ENCODE measurements at regions not wholly inside any gene's neighbourhood (a gene's known extent, or its start where the extent isn't known, plus 50 kb on each side); places are given as distances from the start of the nearest gene placed in this dataset.

DNA sequence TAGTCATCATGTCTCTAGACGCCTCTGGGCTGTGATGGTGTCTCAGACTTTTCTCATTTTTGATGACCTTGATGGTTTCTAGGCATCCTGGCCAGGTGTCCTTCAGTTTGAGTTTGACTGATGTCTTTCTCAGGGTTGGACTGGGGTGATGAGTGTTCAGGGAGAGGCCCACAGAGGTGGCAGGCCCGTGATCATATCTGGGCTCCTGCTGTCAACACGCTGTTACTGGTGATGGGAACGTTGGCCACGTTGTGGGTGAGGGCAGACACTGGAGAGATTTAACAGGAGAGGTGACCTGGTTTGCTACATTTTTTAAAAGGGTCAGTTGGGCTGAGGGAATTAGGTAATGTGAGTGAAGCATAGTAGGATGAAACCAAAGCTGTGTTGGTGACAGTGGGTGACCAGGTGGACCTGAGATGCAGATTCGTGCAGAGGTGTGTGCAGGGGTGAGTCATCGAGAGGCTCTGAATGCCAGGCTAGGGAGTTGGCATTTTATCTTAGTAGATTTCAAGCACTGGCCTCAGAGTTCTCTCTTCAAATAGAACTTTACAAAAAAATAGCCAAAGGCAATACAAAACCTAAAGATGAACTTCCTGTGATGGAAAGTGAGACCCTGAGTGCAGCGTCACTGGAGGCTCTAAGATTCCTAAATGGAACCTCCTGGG is 174.1 kb downstream of the CDH26 start:
- no peak for DNase-seq

DNA sequence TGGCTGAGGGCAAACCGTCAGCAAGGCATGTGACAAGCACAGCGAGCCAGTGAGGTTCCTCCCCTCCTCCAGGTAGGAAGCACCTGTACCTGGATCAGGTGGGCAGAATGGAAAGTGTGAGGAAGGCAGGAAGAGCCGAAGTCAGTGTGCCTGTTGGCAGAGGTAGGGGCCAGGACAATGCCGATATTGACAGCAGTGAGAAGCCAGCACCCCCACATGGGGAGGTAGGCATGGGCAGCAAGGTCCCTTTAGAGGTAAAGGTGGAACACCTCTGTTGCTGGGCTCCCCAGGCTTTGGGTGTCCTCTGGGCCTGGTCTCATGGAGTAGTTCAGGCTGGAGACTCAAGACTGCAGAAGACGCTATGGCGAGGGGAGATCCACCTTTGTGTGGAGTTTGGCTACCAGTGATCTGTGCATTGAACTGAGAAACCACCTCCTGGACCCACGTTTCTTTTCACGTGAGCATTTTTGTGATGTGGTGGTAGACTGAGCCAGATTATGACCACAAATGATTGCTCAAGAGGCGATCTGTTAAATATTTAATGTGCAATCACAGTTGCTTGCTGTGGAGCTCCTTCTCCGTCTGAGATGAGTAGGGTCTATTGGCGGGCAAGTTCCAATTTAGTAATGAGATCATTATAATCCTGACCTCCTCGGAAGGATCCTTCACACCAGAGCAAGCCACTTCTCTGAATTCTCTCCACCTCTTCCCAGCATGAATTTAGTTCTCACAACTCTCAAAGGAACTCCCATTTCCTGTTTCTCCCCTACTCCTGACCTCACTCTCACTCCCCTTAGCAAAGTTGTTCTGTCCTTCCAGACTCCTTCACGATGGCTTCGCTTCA is 174.8 kb downstream of the CDH26 start:
- DNase-seq = peak; percentile 8 to 12

- no peak for DNase-seq
Measured at GRCh38 chr20:60135276-60135675, 177.1 kb downstream of the CDH26 start.

GRCh38 chr20:60136645-60137401 is 178.6 kb downstream of the CDH26 start:
- DNase-seq = peak; percentile 33 to 50

- peak; percentile 65 to 67 for DNase-seq
Measured at GRCh38 chr20:60137657-60138245, 179.5 kb downstream of the CDH26 start.

DNA sequence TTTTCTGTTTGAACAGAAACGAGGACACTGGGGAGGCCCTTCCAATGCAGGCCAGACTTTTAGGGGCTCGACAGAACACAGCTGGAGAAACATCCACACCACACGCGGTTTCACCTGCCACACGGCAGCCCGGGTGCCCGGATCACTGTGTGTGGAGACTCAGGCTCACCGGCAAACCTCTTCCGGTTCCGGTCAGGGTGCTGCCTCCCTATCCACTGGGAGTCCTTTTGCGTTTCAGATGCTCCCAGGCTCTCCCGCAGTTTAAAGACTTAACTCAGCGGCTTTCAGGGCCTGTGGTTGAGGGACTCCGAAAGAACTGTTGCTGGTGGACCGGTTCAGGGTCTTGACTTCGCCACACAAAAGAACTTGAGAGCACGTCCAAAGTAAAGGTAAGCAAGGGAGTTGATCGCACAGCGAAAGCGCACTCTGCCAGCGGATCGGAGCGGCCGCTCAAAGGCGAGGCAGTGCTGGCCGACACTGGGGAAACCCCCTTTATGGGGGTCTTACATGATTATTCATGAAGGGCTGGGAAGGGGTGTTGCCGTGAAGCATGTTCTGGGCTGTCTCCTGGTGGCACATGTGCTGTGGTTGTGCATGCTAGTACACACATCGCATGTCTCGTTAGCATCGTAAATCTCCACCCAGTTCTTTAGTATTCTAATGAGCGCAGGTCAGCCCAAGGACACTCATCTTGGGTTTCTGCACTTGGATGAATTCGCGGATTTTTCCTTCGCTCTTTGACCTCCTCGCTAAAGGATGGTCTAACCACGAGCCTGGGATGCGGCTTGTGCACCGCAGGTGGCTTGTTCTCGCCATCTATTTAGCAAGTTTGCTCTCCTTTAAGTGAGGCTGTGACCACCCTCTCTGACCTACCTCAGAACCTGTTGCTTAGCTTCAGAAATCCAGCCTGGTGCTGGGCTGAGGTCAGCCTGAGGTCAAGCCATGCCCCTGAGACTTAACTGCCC is 180.3 kb downstream of the CDH26 start:
- peak; percentile 6 to 20 for DNase-seq

DNA sequence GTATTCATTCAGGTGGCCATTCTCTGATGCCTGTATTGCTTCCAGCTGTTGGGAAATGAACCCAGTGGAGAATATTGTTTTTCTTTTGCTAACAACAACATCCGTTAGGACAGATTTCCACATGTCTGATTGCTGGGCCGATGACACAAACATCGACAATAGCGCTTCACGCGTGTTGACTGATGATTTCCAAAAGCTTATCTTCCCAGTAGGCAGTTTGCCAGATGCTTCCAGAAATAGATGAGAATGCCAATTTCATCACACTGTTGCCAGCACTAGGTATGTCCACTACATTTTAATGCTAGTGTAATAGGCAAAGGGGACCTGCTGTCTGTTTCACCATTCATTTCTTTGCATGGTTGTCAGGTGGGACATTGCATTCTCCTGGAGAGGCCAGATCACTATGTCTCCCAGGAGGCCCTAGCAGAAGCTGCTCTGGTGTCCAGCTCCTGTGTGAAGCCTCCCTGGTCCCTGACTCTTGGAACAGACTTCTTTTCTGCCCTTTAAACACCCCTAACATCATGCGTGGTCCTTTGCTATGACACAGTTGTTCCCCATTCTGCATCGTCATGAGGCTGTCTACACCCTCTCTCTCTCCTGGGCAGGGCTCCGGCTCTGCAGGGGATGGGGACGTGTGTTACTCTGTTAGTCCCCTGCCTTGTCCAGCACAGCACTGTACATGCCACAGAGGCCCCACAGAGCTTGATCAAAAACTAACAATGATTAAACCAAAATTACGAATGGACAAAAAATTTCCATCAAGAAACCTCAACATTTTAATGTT is 181.6 kb downstream of the CDH26 start:
- no peak for DNase-seq

DNA sequence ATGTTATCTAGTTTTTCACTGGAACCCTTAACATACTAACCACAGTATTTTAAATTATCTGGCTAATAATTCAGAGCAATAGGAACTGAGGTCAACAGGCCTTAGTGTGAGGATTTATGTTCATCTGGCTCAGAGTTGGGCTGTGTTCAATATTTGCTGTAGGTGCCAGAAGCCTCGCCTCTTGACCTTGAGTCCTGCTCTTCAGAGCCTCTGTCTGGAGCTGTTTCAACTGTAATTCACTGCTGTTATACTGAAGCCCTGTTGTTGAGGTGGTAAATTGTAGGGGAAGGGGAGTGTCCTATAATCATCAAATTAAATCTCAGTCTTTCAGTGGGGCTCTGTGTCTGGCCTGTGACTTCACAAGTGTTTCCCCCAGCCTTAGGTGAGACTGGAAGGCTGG is 184.4 kb downstream of the CDH26 start:
- no peak for DNase-seq

DNA sequence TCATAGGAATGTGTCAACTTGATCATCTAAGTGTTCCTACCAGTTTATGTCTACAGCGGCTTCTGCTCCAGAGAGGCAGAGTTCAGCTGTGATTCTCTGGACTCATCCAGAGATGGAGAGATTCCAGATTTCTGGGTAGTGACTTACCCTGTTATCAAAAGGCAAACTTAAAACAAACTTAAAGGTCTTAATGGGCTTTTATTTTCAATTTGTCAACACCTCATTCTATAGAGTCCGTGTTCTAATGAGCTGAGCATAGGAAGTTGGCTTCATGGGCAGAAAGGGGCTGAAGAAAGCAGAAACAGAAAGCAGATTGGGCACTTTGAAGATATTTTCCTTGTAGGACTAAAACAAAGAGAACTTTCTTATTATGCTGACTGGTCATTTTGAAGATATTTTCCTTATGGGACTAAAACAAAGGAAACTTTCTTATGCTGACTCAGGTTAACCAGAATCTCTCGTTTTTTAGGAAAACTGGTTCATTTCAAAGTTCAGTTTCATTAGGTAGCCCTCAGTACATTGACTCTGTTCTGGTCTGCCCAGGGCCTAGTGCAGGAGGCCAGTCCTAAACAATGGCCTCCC is 185.1 kb downstream of the CDH26 start:
- no peak for DNase-seq

GRCh38 chr20:60144404-60144803 is 186.2 kb downstream of the CDH26 start:
- no peak for DNase-seq

GRCh38 chr20:60144974-60145527 is 186.8 kb downstream of the CDH26 start:
- DNase-seq = no peak

- DNase-seq = no peak
Measured at GRCh38 chr20:60147004-60147403, 188.8 kb downstream of the CDH26 start.

DNA sequence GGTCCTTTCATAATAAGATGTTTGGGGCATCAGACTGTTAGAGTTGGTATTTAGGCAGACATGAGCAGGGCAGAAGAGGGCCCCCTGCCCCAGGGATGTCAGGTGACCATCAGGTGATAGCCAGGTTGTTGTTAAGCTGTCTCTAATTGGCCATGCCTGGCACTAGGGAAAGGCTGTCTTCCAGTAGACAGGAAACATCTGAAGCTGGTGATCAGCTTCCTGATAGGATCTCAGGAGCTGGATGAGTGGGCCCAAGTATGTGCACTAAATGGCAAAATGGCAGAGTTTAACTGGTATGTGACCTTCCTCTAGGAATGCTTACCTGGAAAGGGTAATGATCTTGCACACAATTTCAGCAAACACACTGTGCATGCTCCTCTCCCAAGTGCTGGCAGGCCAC is 190.7 kb downstream of the CDH26 start:
- no peak for DNase-seq

- no peak for DNase-seq
Measured at GRCh38 chr20:60152792-60153191, 194.6 kb downstream of the CDH26 start.

DNA sequence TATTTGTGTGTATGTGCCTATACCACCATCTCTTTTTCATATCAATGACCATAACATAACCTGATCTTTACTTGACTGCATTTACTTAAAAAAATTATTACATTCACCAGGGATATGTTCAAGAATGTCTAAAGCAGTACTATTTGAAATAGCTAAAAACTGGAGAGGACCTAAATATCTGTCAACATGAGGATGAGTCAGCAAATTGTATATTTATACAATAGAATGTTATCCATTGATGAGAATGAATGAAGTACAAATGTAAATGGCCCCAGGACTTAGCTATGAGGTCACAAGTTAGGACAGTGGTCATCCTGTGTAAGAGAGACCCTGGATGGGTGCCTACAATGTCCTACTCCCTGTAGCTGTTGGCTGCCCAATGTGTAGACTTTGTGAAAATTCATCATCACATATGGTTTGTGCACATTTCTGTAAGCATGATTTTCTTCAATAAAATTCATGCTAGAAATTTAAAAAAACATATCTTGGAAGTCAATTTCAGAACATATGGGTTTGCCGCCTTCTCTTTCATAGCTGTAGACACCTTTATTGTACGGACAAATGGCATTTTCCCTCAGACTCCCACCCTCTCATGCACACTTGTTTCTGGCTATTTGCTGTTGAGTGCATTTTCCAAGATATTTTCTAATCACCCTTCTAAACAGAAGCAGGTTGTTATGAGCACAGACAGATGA is 202.4 kb downstream of the CDH26 start:
- DNase-seq = no peak

DNA sequence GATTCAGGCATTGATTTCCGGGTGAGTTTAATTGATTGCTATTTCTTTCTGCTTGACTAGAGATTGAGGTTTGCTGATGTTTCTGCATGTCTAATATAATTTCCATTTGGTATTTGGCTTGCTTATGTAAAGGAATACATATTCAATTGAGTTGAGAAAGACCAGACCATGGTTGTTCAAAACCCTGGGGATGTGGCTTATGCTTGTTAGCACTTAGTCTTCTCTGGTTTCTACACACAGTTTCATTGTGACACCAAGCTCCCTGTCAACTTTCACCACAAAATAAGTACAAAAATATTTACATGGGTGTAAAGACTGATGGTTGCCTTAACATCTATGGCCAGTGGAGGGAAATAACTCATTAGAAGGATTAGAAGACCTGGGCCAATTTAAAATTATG is 209.6 kb downstream of the CDH26 start:
- no peak for DNase-seq

GRCh38 chr20:60168963-60169362 is 210.7 kb downstream of the CDH26 start:
- no peak for DNase-seq

DNA sequence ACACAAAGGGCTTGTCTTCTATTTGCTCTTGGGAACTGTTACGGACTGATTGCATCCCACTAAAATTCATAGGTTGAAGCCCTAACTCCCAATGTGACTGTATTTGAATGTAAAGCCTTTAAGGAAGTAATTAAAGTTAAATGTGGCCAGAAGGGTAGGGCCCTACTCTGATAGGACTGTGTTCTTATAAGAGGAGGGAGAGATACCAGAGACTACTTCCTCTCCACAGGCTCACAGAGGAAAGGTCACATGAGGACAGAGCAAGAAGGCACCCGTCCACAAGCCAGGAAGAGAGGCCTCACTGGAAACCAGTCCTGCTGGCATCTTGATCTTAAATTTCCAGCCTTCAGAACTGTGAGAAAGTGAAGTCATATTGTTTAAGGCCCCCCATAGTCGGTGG is 211.9 kb downstream of the CDH26 start:
- peak; percentile 22 to 35 for DNase-seq

GRCh38 chr20:60171313-60171712 is 213.1 kb downstream of the CDH26 start:
- DNase-seq = no peak

GRCh38 chr20:60171738-60172137 is 213.5 kb downstream of the CDH26 start:
- no peak for DNase-seq
